Ovary (tissue), 7 donors: ENCODE measurements at regions not wholly inside any gene's neighbourhood (a gene's known extent, or its start where the extent isn't known, plus 50 kb on each side); places are given as distances from the start of the nearest gene placed in this dataset.

Experiments used
- DNase-seq, 5 donors: peaks; one replicate each; pipeline ENCODE4 v3.0.0-alpha.2; 2019 to 2020
- H3K27ac ChIP-seq, 2 donors: fragments of 200-600 bp; one replicate each; pipeline versions ENCODE4 v1.5.1 to v1.8.0; 2019 to 2022
- H3K27me3 ChIP-seq: fragments of 200-600 bp; one replicate; pipeline ENCODE4 v1.8.0; 2022
- H3K36me3 ChIP-seq: fragments of 200-600 bp; sonication (generic); one replicate; pipeline ENCODE4 v1.5.1; 2019
- H3K4me1 ChIP-seq: one replicate; pipeline ENCODE4 v1.8.1; 2013; ENCODE audit warnings: mild to moderate bottlenecking, moderate library complexity; ENCODE audit not compliant: insufficient read depth
- H3K4me3 ChIP-seq: fragments of 200-600 bp; sonication (generic); one replicate; pipeline ENCODE4 v1.5.1; 2017
- H3K9me3 ChIP-seq, 2 donors: fragments of 200-600 bp in 1 of 2; sonication (generic) in 1 of 2; one replicate each; pipeline versions ENCODE4 v1.5.1 to v1.8.1; 2013 to 2019; ENCODE audit warnings: mild to moderate bottlenecking in 1 of 2, moderate library complexity in 1 of 2
- EP300 ChIP-seq: sonication (generic); formaldehyde crosslinking; IDR thresholded peaks from one replicate; pipeline ENCODE4 v1.6.1; 2017; ENCODE audit warnings: antibody characterized with exemption
- POLR2A ChIP-seq: fragments of 450-650 bp; IDR thresholded peaks from one replicate; pipeline ENCODE4 v1.6.1; 2017; ENCODE audit warnings: antibody characterized with exemption, mild to moderate bottlenecking, moderate library complexity
- WGBS, 3 donors: extraction: QIAGEN DNeasy Blood & Tissue Kit in 1 of 3; methylation state at CpG; one replicate each; pipeline versions ENCODE4 v1.1.5 to v1.1.7; 2013 to 2017; 5-methylcytosine and 5-hydroxymethylcytosine counted together
- intact Hi-C, 4 donors: fragments of 100-400 bp; cut with DNase I; formaldehyde crosslinking; loops; one replicate each; pipeline versions ENCODE4 v1.11.0 to v1.15.1; 2022 to 2023
- TF ChIP-seq, protein P1 (sequence below), 3 donors: fragments of 450-650 bp in 2 of 3; fragments of 200-600 bp in 1 of 3; IDR thresholded peaks; one replicate each; pipeline versions ENCODE4 v1.5.1 to v1.8.0; 2016 to 2022; ENCODE audit warnings: antibody characterized with exemption in 3 of 3, mild to moderate bottlenecking in 1 of 3
- donor health status: DM: no; HTN: no; CAD: no; lungs with moderate emphysema.
- donor health status: DM: no; HTN: no; CAD: no.
- donor health status: Bipolar disorder and iron deficiency.
- donor health status: DM: no; HTN: no; CAD: no.
- donor health status: DM: yes; HTN: yes; CAD: no.

DNA sequence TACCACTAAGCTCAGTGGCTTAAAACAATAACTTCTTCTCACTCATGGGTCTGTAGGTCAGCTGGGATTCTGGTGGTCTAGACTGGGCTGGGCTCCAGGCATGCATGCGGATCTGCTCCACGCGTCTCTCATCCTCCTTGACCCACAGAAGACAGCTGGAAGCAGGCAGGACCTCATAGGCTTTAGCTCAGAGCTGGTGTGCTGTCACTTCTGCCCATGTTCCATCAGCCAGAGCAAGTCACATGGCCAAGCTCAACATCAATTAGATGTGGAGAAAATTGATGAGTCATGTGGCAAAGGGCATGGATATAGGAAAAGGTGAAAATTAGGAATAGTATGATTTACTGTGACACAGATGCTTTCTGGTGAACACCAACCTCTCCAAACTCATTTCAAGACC is 57.4 kb upstream of the PSMF1 start:
- no peaks in the 10 kb centered on the region for H3K36me3 ChIP-seq

DNA sequence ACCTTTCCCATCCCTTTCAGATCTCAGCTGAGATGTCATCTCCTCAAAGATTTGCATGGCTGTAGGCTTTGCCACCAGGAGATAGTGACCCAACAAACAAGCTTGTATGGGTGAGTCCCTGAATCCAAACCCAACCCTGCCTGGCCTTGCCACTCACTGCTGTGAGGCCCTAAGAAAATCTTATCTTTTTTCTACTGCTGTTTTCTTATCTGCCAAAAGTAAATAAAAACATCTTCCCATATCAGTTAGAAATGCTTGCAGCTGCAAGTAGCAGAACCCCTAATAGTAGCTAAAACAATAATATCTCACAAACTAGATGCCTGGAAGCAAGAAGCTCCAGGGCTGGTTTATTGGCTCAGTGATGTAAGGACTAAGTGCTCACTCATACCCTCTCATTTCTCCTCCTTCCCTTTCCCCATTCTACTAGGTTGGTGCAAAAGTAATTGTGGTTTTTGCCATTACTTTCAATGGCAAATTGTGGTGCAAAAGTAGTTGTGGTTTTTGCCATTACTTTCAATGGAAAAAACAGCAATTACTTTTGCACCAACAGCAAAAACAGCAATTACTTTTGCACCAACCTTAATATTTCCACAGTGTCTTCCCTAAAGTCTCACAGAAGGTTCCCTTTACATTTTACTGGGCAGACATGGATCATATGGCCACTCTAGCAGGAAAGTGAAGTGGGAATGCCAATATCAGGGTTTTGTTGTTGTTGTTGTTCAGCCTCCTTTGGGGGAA is 56.7 kb upstream of the PSMF1 start:
- Histone ChIP-seq H3K4me1 (no peaks in the 10 kb centered on the region), H3K36me3 (no peaks in the 10 kb centered on the region), H3K27ac (no peak overlapping the region), H3K4me3 (no peak overlapping the region), H3K27me3 (no peaks in the 10 kb centered on the region), H3K9me3 (no peaks in the 10 kb centered on the region)
- no peak for DNase-seq
- intact Hi-C loops: loop anchor here in 1 of 4 donors (1.0 kb wide), 1 partner anchor 23 kb away; no protein-coding TSS in a partner anchor
- TF ChIP-seq, protein P1, sequence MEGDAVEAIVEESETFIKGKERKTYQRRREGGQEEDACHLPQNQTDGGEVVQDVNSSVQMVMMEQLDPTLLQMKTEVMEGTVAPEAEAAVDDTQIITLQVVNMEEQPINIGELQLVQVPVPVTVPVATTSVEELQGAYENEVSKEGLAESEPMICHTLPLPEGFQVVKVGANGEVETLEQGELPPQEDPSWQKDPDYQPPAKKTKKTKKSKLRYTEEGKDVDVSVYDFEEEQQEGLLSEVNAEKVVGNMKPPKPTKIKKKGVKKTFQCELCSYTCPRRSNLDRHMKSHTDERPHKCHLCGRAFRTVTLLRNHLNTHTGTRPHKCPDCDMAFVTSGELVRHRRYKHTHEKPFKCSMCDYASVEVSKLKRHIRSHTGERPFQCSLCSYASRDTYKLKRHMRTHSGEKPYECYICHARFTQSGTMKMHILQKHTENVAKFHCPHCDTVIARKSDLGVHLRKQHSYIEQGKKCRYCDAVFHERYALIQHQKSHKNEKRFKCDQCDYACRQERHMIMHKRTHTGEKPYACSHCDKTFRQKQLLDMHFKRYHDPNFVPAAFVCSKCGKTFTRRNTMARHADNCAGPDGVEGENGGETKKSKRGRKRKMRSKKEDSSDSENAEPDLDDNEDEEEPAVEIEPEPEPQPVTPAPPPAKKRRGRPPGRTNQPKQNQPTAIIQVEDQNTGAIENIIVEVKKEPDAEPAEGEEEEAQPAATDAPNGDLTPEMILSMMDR (IDR thresholded peaks at IDR 0.05): no peak
- TF ChIP-seq EP300 (no peak), POLR2A (no peak)

More for the DNA sequence above, 57.4 kb upstream of the PSMF1 start:
- H3K4me1 ChIP-seq: no peaks in the 10 kb centered on the region
- no peak overlapping the region for H3K4me3 ChIP-seq
- H3K9me3 ChIP-seq: no peaks in the 10 kb centered on the region
- intact Hi-C loops: loop anchor here in 1 of 4 donors (1.0 kb wide), 1 partner anchor 23 kb away; no protein-coding TSS in a partner anchor
- no peak for TF ChIP-seq POLR2A
- H3K27ac ChIP-seq: no peak overlapping the region
- H3K27me3 ChIP-seq: no peaks in the 10 kb centered on the region
- no peak for DNase-seq
- 55 to 84% (median 63%) methylated on average over 3 of the region's 3 CpGs for WGBS, 3 donors

DNA sequence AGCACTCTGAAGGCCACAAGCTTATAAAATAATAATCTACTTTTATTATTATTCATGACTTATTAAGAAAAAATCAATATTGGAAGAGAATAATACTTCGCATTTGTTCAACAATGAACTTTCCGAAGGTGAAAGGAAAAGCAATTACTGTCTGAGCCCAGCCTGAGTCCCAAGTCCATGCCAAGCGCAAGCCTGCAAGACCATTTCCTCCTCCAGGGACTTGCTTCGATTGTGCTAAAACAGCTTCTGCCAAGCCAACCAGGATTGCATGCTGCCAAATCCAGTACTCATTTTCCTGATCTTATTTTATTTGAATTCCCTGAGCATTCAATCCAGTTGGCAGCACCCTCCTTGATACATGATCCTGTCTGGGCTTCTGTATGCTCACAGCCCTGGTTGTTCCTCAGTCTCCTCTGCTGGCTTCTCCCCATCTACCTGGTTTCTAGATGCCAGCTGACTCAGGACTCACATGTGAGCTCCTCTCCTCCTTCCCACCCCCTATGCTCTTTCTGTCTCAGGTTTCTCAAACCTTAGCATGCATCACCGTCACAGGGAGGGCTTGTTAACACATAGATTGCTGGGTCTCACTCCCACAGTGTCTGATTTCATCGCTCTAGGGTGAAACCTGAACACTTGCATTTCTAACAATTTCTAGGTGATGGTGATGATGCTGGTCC is 55.9 kb upstream of the PSMF1 start:
- H3K27me3 ChIP-seq: no peaks in the 10 kb centered on the region
- H3K27ac ChIP-seq: no peak overlapping the region
- H3K9me3 ChIP-seq: no peaks in the 10 kb centered on the region
- DNase-seq: no peak
- intact Hi-C loops: no loop called here
- H3K36me3 ChIP-seq: no peaks in the 10 kb centered on the region
- 58 to 67% (median 59%) methylated on average over 6 of the region's 6 CpGs for WGBS, 3 donors
- H3K4me3 ChIP-seq: no peak overlapping the region
- no peaks in the 10 kb centered on the region for H3K4me1 ChIP-seq
- no peak for TF ChIP-seq POLR2A
- TF ChIP-seq EP300: no peak
